ENCODE measurements at regions not wholly inside any gene's neighbourhood (a gene's known extent, or its start where the extent isn't known, plus 50 kb on each side); places are given as distances from the start of the nearest gene placed in this dataset.

- Histone ChIP-seq H3K27ac (ENCODE audit: low read length) (no peak overlapping the region), H3K27me3 (replicated peaks; ENCODE audit: insufficient read depth, low read length) (peaks cover 12% of the 10 kb centered on the region), H3F3A (ENCODE audit: insufficient read depth, low read length) (no peaks in the 10 kb centered on the region), H2AFZ (ENCODE audit: low read length) (no peak overlapping the region), H3K4me2 (ENCODE audit: low read depth, low read length) (no peak overlapping the region), H3K9me2 (replicated peaks; ENCODE audit: insufficient read depth, low read length) (no peaks in the 10 kb centered on the region), H3K9ac (ENCODE audit: low read length) (no peak overlapping the region), H3K79me2 (ENCODE audit: low read length) (no peaks in the 10 kb centered on the region), H3K4me3 (ENCODE audit: low read length) (no peak overlapping the region), H3K36me3 (replicated peaks; ENCODE audit: insufficient read depth, low read length) (no peaks in the 10 kb centered on the region), H3K4me1 (ENCODE audit: low read length) (no peaks in the 10 kb centered on the region), H4K20me1 (ENCODE audit: insufficient read depth, low read length) (no peaks in the 10 kb centered on the region), H3K9me3 (replicated peaks; ENCODE audit: insufficient read depth, low read length) (no peaks in the 10 kb centered on the region)
- no peak for DNase-seq
- TF ChIP-seq EZH2 (optimal IDR thresholded peaks at IDR 0.05; ENCODE audit: low read depth, low read length) (no peak), CTCF (IDR thresholded peaks at IDR 0.05; ENCODE audit: low read length) (no peak), EZH2phosphoT487 (IDR thresholded peaks at IDR 0.05; ENCODE audit: low read length) (no peak)
Measured at GRCh38 chr3:184497804-184498203, 63.8 kb upstream of the EPHB3 start.

GRCh38 chr3:184498986-184499606 is 62.5 kb upstream of the EPHB3 start:
- Histone ChIP-seq H3F3A (ENCODE audit: insufficient read depth, low read length) (no peaks in the 10 kb centered on the region), H3K36me3 (replicated peaks; ENCODE audit: insufficient read depth, low read length) (no peaks in the 10 kb centered on the region), H2AFZ (ENCODE audit: low read length) (no peak overlapping the region), H3K27ac (ENCODE audit: low read length) (no peak overlapping the region), H4K20me1 (ENCODE audit: insufficient read depth, low read length) (no peaks in the 10 kb centered on the region), H3K79me2 (ENCODE audit: low read length) (no peaks in the 10 kb centered on the region), H3K9me2 (replicated peaks; ENCODE audit: insufficient read depth, low read length) (no peaks in the 10 kb centered on the region), H3K4me2 (ENCODE audit: low read depth, low read length) (no peak overlapping the region), H3K27me3 (replicated peaks; ENCODE audit: insufficient read depth, low read length) (peaks cover 7% of the 10 kb centered on the region; the same call in 1 of the 2 replicates), H3K9ac (ENCODE audit: low read length) (no peak overlapping the region), H3K4me1 (ENCODE audit: low read length) (no peaks in the 10 kb centered on the region), H3K9me3 (replicated peaks; ENCODE audit: insufficient read depth, low read length) (no peaks in the 10 kb centered on the region), H3K4me3 (ENCODE audit: low read length) (no peak overlapping the region)
- no peak for TF ChIP-seq EZH2phosphoT487 (IDR thresholded peaks at IDR 0.05; ENCODE audit: low read length)
- TF ChIP-seq CTCF (IDR thresholded peaks at IDR 0.05; ENCODE audit: low read length), result no peak
- TF ChIP-seq EZH2 (optimal IDR thresholded peaks at IDR 0.05; ENCODE audit: low read depth, low read length), result no peak
- no peak for DNase-seq

- Histone ChIP-seq H3K9ac (ENCODE audit: low read length) (no peak overlapping the region), H4K20me1 (ENCODE audit: insufficient read depth, low read length) (no peaks in the 10 kb centered on the region), H3K4me1 (ENCODE audit: low read length) (no peaks in the 10 kb centered on the region), H3K36me3 (replicated peaks; ENCODE audit: insufficient read depth, low read length) (no peaks in the 10 kb centered on the region), H3K27me3 (replicated peaks; ENCODE audit: insufficient read depth, low read length) (peaks cover 7% of the 10 kb centered on the region; the same call in 1 of the 2 replicates), H3K4me3 (ENCODE audit: low read length) (no peak overlapping the region), H3K27ac (ENCODE audit: low read length) (no peak overlapping the region), H3K4me2 (ENCODE audit: low read depth, low read length) (no peak overlapping the region), H3K79me2 (ENCODE audit: low read length) (no peaks in the 10 kb centered on the region), H3F3A (ENCODE audit: insufficient read depth, low read length) (no peaks in the 10 kb centered on the region), H3K9me2 (replicated peaks; ENCODE audit: insufficient read depth, low read length) (no peaks in the 10 kb centered on the region), H3K9me3 (replicated peaks; ENCODE audit: insufficient read depth, low read length) (no peaks in the 10 kb centered on the region), H2AFZ (ENCODE audit: low read length) (no peak overlapping the region)
- TF ChIP-seq EZH2phosphoT487 (IDR thresholded peaks at IDR 0.05; ENCODE audit: low read length) (no peak), CTCF (IDR thresholded peaks at IDR 0.05; ENCODE audit: low read length) (no peak), EZH2 (optimal IDR thresholded peaks at IDR 0.05; ENCODE audit: low read depth, low read length) (no peak)
- DNase-seq, result peak; percentile 19
Measured at GRCh38 chr3:184500344-184500923, 61.2 kb upstream of the EPHB3 start.

All from MM.1S (cell line).